GM18498 (cell line): ENCODE measurements at regions not wholly inside any gene's neighbourhood (a gene's known extent, or its start where the extent isn't known, plus 50 kb on each side); places are given as distances from the start of the nearest gene placed in this dataset.
"Not testable (repeated sequence)": the region's sequence is repeated elsewhere in the genome, so short reads cannot be mapped to it uniquely, and the experiment has no call there.

ENCODE experiments used
- ATAC-seq: cut with Tn5 transposase; IDR thresholded peaks from one replicate; pipeline ENCODE4 v1.9.1; 2021; ENCODE audit warnings: mild to moderate bottlenecking, moderate library complexity; ENCODE audit not compliant: unreplicated experiment

- no peak for ATAC-seq
These were observed 89.2 kb upstream of the SLC6A11 start for GRCh38 chr3:10726787-10727186.

DNA sequence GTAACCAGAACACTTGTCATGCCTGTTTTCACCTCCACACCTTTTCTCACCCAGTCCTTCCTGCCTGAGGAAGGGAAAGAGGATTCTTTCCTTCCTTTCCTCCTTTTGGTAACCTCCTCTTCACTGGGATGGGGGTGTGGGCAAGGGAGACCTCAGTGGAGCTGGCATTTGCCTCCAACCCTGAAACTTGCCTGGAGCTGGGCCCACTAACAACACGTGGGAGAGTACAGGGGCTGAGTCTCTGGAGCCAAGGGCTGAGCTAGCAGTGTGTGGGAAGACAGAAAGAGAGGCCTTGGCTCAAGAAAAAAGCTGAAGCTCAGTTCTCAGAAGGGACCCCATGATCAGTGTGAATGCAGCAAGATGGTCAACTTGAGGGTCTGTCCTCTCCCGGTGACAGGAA is 86.6 kb upstream of the SLC6A11 start:
- no peak for ATAC-seq

GRCh38 chr3:10732292-10732691 is 83.7 kb upstream of the SLC6A11 start:
- ATAC-seq = no peak

DNA sequence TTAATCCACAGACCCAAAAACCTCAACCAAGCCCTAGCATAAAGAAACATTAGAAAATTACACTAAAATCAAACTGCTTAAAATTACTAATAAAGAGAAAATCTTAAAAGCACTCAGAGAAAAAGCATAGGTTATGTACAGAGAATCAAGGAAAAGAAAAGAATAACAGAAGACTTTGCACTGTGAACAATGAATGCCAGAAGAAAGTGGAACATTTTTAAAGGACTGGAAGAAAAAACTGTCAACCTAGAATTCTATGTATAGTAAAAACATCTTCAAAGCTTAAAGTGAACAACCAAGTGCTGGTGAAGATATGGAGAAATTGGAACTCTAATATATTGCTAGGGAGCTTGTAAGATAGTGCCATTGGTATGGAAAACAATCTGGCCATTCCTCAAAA is 82.7 kb upstream of the SLC6A11 start:
- no peak for ATAC-seq

GRCh38 chr3:10736444-10736843 is 79.6 kb upstream of the SLC6A11 start:
- ATAC-seq = not testable (repeated sequence)

- ATAC-seq = no peak
These were observed 78.2 kb upstream of the SLC6A11 start for GRCh38 chr3:10737785-10738184.

DNA sequence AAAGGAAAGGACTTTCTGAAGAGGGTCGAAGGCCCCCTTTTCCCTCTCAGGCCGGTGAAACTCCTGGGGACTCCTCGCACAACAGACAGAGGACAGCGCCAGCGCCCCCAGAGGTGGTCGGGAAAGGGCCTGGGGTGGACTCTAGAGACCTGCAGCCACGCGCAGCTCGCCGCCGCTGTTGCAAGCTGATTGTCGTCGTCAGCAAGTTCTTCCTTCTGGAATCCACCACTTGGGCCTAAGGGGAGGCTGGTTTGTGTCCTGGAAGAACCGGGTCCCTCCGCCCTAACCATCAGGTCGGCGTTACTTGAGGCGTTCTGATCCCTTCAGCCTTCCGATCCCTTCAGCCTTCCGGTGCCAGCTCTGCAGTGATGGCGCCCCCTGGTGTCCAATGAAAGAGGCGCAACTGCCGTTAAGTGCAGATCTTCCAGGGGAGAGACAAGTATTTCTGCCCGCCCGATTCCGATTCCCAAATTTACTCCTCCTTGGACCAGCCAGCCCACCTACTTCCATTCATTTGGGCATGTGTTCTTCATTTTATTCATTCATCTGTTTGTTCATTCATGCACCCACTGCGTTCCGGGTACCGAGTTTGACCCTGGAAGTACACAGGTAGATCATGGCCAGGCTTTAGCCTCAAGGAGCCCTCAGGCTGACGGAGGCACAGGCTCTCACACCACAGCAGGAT is 77.2 kb upstream of the SLC6A11 start:
- ATAC-seq = no peak

GRCh38 chr3:10740954-10741353 is 75.1 kb upstream of the SLC6A11 start:
- no peak for ATAC-seq

DNA sequence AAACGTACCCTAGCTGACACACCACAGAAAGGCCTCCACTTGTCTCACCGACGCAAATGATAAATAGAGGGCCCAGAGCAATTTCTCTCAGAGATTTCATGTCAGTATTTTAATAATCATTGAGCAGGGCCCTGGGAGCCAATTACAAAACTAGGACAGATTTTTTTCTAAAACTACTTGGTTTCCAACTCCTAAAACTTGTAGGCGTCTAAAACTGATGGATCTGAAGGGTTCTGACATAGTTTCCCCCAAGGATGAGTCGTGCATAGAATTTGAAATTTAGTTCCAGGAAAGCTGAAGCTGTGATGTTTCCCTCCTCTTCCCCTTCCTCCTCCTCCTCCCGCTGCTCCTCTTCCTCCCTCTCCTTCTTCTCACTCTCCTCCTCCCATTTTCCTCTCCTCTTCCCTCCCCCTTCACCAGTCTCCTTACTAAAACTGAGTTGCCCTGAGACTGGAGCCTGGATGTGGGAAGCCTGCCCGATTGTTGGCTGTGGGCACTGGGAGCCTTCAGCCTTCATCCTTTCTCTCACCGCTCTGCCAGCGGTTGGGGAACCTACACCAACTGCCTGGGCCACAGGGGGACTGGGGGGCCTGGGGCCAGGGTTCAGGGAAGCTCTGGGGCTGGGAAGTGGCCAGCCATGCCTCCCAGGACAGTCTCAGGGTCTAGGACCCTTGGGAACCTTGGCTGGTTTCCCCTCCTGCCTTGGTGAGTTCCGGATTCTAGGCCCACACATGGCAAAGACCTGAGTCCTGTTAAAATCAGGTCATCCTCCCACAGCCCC is 73.9 kb upstream of the SLC6A11 start:
- no peak for ATAC-seq

DNA sequence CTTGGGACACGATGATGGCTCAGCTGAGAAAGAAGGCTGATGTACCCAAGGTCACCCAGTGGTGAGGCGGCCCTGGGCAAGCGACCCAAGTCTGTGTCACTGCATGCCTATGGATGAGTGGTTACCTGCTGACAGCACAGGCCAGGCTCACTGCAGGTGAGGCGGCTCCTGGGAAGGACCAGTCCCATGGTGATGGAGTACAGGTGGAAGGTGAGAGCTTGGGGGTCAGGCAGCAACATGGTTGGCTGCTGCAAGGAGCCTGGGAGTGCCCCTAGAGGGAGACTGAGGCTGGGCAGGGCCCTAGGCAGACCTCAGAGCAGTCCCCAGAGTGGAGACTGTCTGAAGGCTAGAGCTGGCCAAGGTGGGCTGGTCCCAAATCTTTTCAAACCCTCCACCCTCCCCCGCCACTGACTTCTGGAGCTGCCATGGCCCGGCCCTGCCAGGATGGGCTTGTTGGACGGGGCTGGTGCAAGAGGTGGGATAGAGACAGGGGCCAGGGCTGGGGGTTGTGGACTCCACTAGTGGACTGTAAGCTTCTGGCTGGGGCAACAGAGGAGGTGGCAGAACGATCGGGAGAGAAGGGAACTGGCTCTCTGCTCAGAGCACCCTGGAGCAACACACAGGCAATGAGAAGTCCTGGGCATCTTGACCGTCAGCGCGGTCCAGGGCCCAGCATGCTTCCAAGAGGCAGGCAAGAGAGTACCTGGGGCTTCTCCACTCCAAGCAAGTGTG is 72.5 kb upstream of the SLC6A11 start:
- no peak for ATAC-seq

GRCh38 chr3:10744098-10744465 is 71.9 kb upstream of the SLC6A11 start:
- no peak for ATAC-seq

GRCh38 chr3:10745392-10745791 is 70.6 kb upstream of the SLC6A11 start:
- no peak for ATAC-seq

GRCh38 chr3:10746001-10746400 is 70.0 kb upstream of the SLC6A11 start:
- ATAC-seq = no peak

- ATAC-seq = no peak
These were observed 69.3 kb upstream of the SLC6A11 start for GRCh38 chr3:10746684-10747083.

DNA sequence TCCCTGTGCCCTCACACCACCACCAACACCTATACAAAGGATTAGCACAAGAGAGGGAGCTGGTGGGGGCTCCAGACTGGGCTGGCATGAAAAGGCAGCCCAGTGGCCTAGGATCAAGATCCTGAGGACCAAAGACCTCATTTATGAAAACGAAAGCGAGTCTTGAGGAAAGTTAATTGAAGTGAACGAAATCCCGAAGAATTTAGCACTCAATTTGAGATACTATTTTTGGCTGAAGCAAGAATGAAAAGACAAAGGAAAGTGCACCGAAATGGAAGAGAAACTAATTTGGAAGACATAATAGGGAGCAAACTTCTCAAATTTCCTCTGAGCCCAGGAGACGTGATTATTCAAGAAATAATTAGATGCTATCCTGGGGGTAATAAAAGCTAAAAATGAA is 68.7 kb upstream of the SLC6A11 start:
- ATAC-seq = no peak

DNA sequence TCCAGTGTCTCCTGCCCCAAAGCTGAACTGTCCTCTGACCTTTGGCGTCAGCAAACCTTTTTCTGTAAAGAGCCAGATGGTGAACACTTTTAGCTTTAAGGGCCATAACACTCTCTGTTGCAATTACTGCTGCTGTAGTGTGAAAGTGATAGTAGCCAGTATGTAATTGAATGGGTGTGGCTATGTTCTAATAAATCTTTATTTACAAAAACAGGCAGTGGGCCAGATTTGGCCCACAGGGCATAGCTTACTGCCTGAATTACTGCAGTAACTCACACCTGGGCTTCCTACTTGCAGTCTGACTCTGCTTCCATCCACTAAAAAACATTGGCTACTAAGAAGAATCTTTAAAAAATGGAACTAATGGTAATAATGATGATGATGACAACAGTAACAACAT is 68.0 kb upstream of the SLC6A11 start:
- ATAC-seq = no peak

- ATAC-seq = no peak
These were observed 62.1 kb upstream of the SLC6A11 start for GRCh38 chr3:10753964-10754363.

GRCh38 chr3:10756546-10756945 is 59.5 kb upstream of the SLC6A11 start:
- ATAC-seq = no peak

DNA sequence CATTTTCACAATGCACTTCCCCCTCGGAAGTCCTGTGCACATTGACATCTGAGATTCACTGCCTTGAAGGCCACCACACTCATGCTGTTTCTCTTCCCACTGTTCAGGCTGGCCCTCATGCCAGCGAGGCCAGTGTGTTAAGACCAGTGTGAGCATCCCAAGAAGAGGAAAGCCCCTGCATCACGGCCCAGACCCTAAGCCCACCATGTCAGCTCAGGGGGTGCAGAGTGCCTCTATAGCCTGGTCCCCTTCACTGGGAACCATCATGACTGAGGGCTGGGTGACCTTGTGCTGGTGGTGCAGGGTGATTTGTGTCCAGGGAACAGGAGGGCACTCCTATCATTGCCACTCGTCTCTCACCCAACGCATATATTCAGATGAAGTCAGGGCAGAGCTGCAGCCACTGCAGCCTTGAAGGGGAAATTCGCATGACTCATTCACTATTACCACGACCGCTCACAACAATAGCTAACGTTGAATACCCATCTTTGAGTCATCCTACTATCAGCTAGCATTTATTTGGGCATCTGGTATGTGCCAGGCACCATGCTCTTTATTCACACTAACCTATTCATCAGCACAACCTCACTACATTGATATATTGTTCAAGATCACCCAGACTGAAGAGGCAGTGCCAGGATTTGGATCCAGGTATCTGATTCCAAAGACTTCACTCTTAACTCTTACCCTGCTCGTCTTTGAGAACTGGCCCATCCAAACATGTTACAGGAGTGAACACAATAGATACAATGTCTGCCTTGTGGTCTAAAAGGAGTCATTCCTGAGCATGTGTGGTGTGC is 58.8 kb upstream of the SLC6A11 start:
- ATAC-seq = no peak

DNA sequence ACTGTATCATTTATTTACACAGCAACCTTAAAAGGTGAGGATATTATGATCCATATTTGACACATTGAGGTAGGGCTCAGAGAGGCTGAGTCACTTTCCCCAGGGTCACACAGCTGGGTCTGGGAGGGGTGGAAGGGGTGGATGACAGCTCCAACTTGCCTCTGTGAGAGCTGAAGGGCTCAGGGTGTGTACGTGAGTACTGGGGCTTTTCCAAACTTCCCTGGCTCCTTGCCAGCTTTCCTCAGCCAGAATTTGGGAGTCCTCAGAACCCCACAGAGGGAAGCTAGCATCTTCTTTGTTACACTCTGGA is 58.3 kb upstream of the SLC6A11 start:
- no peak for ATAC-seq

DNA sequence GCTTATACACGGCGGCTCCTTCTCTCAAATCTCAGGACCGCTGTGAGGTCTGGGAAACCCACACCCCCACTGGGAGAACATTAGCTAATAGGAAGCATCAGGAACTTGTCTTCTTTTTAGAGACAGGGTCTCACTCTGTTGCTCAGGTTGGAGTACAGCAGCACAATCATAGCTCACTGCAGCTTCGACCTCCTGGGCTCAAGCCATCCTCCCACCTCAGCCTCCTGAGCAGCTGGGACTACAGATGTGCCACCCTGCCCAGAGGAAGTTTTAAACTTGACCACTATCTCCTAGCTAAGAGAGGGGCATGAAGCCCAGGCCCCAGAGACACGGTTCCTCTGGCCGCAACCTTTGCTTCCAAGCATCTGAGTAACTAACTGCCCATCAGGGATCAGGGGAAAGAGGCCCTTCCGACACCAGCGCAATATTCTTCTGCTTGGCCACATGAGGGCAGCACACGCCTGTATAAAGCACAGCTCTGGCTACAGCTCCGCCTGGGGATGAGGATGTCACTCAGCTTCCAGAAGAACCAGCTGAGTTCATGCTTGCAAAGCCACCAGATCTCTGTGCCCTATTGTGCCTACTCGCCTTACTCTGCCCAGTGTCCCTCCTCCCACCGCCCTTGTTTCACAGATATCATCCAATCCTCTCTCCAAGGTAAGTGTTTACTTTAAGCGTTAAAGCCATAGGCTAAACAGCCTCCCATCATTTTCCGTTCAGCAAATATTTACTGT is 57.6 kb upstream of the SLC6A11 start:
- ATAC-seq = peak; percentile 69
